Heart right ventricle (tissue), 16 donors: ENCODE measurements at regions not wholly inside any gene's neighbourhood (a gene's known extent, or its start where the extent isn't known, plus 50 kb on each side); places are given as distances from the start of the nearest gene placed in this dataset.
A peak's percentile ranks its signal among the peaks of the same experiment; 100 is the strongest.

Source experiments
- ATAC-seq, 8 donors: fragments of 200-7000 bp; cut with Tn5 transposase; one replicate each; pipeline ENCODE4 v1.9.1; 2020; ENCODE audit warnings: mild to moderate bottlenecking in 8 of 8, moderate library complexity in 8 of 8, moderate number of reproducible peaks in 1 of 8
- DNase-seq, 2 donors: peaks; one replicate each; pipeline ENCODE4 v3.0.0-alpha.2; 2020
- H3K27ac ChIP-seq, 10 donors: fragments of 200-600 bp; sonication (generic) in 2 of 10; one replicate each; pipeline versions ENCODE4 v1.5.0 to v1.8.0; 2020 to 2022; ENCODE audit warnings: mild to moderate bottlenecking in 3 of 10
- H3K27me3 ChIP-seq, 7 donors: fragments of 200-600 bp; one replicate each; pipeline ENCODE4 v1.8.0; 2021 to 2022; ENCODE audit warnings: mild to moderate bottlenecking in 2 of 7
- H3K36me3 ChIP-seq, 9 donors: fragments of 200-600 bp; sonication (generic) in 1 of 9; one replicate each; pipeline versions ENCODE4 v1.5.0 to v1.8.0; 2020 to 2022; ENCODE audit warnings: mild to moderate bottlenecking in 2 of 9
- H3K4me1 ChIP-seq, 9 donors: fragments of 200-600 bp; sonication (generic) in 1 of 9; one replicate each; pipeline versions ENCODE4 v1.5.0 to v1.8.0; 2020 to 2022; ENCODE audit warnings: mild to moderate bottlenecking in 4 of 9
- H3K4me3 ChIP-seq, 10 donors: fragments of 200-600 bp; sonication (generic) in 2 of 10; one replicate each; pipeline versions ENCODE4 v1.5.0 to v1.8.0; 2020 to 2022; ENCODE audit warnings: mild to moderate bottlenecking in 7 of 10, moderate library complexity in 2 of 10
- H3K9me3 ChIP-seq, 11 donors: fragments of 200-600 bp in 10 of 11; sonication (generic) in 2 of 11; one replicate each; pipeline versions ENCODE4 v1.5.0 to v1.8.0; 2013 to 2022; ENCODE audit warnings: mild to moderate bottlenecking in 2 of 11, control low read depth in 1 of 11, moderate library complexity in 1 of 11
- CTCF ChIP-seq, 9 donors: fragments of 200-600 bp; sonication (generic) in 2 of 9; IDR thresholded peaks; one replicate each; pipeline versions ENCODE4 v1.5.0 to v1.8.0; 2021 to 2022; ENCODE audit warnings: antibody characterized with exemption in 9 of 9, mild to moderate bottlenecking in 5 of 9, moderate library complexity in 1 of 9
- WGBS, 2 donors: extraction: QIAGEN DNeasy Blood & Tissue Kit; methylation state at CpG; one replicate each; pipeline ENCODE4 v1.1.7; 2013; ENCODE audit warnings: inconsistent platforms in 1 of 2; 5-methylcytosine and 5-hydroxymethylcytosine counted together
- intact Hi-C, 10 donors: fragments of 100-400 bp; cut with DNase I; formaldehyde crosslinking; loops; one replicate each; pipeline versions ENCODE4 v1.11.1 to v1.14.2; 2022
- donor health status: Arrhythmogenic right ventricular cardiomyopathy.
- donor health status: ischemic (EF 13 %, LVEDD 7.1; RV severe dilation, severe dysfunction).
- donor health status: healthy with polysubstance abuse.
- donor health status: DM: no; HTN: yes; CAD: no.
- donor health status: DM: no; HTN: no; CAD: no.
- donor health status: ischemic (EF 25% LVEDD 6.9; RV normal size, moderate dysfunction).
- donor health status: ischemic (EF 25% LVEDD 5.7; RV mildly dilated, moderate dysfunction).
- donor health status: healthy.
- donor health status: DM: yes; HTN: yes; CAD: no.
- donor health status: Ischemic cardiomyopathy.
- donor health status: ischemic (EF 35%, LVEDD 5.7; RV mildly dilated, moderate dysfunction).
- donor health status: nonischemic (EF 11% LVEDD 7.7; RV severe dilation, severe dysfunction).
- donor health status: DM: yes; HTN: yes; CAD: no.
- donor health status: PGD.
- donor health status: ischemic (EF 29% LVEDD 5.4; RV normal size, mild dysfunction).
- donor health status: nonischemic (EF 23%, LVEDD 6.1; RV moderate dilation, normal function).

GRCh38 chr7:130831322-130831721 lies 97.3 kb upstream of the KLF14 start:
- no peaks in the 10 kb centered on the region for H3K36me3 ChIP-seq
- intact Hi-C loops = loop anchor here in 6 of 10 donors (5.0 to 10.0 kb wide), 3 partner anchors 589 to 759 kb away; partner anchors contain the start of gene KLHDC10 (in 6 of the 6)
- no peak for TF ChIP-seq CTCF (IDR thresholded peaks at IDR 0.05)
- H3K4me1 ChIP-seq = no peaks in the 10 kb centered on the region
- WGBS, 2 donors = 63% methylated on average over 3 of the region's 3 CpGs
- peaks cover 0 to 23% (median 16%) of the 10 kb centered on the region in 11 donors for H3K9me3 ChIP-seq
- H3K4me3 ChIP-seq = no peak overlapping the region
- H3K27me3 ChIP-seq = no peaks in the 10 kb centered on the region
- ATAC-seq (no peak), DNase-seq (no peak)
- no peak overlapping the region for H3K27ac ChIP-seq

DNA sequence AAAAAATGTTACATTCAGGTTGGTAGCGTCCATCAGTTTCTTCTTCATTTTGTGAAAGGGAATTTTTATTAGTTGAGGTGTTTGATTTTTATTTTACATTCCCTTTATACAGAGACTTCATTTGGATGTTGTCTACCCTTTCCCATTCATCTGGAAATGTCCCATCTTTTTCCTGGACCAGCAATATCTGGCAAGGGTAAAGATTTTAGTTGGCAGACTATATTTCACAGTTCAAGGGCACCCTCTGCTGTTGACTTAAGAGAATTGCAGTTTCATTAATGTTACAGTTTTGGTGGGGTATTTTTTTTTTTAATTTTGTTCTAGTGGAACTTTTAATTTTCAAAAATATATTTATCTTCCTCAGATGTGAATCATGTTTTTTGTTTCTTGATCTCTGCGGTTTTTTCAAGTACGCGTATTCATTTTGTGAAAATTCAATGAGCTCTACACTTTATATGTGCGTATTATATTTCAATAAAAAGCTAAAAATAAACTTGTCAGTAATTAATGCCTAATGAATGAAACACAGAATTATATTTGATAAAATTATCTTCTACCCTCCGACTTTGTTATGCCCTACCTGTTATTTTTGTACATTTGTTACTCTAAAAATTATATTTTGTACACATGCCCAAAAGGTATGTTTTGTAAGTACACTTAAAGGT lies 97.9 kb upstream of the KLF14 start:
- Histone ChIP-seq H3K27ac (no peak overlapping the region), H3K4me3 (no peak overlapping the region), H3K36me3 (no peaks in the 10 kb centered on the region), H3K9me3 (peaks cover 0 to 17% (median 10%) of the 10 kb centered on the region in 11 donors), H3K4me1 (no peaks in the 10 kb centered on the region), H3K27me3 (no peaks in the 10 kb centered on the region)
- intact Hi-C loops = loop anchor here in 6 of 10 donors (5.0 to 10.0 kb wide), 3 partner anchors 590 to 760 kb away; partner anchors contain the start of gene KLHDC10 (in 6 of the 6)
- TF ChIP-seq CTCF (IDR thresholded peaks at IDR 0.05) = peak; percentile 49 to 82 (median 76)
- ATAC-seq = no peak
- WGBS, 2 donors = 28 to 39% methylated on average over 6 of the region's 6 CpGs
- DNase-seq = no peak

- Histone ChIP-seq H3K36me3 (no peaks in the 10 kb centered on the region), H3K27ac (no peak overlapping the region), H3K4me1 (no peaks in the 10 kb centered on the region), H3K27me3 (no peaks in the 10 kb centered on the region), H3K4me3 (no peak overlapping the region), H3K9me3 (no peaks in the 10 kb centered on the region)
- 79 to 85% methylated on average over 1 of the region's 1 CpG for WGBS, 2 donors
- DNase-seq (no peak), ATAC-seq (no peak)
- no peak for TF ChIP-seq CTCF (IDR thresholded peaks at IDR 0.05)
- intact Hi-C loops = loop anchor here in 3 of 10 donors (10.0 kb wide), 1 partner anchor 764 kb away; the partner anchor contains the start of gene KLHDC10 (in 3 of the 3)
Observed at GRCh38 chr7:130838738-130839137, 104.7 kb upstream of the KLF14 start.

- Histone ChIP-seq H3K9me3 (no peaks in the 10 kb centered on the region), H3K4me1 (no peaks in the 10 kb centered on the region), H3K36me3 (no peaks in the 10 kb centered on the region), H3K4me3 (no peak overlapping the region), H3K27ac (no peak overlapping the region), H3K27me3 (no peaks in the 10 kb centered on the region)
- intact Hi-C loops = no loop called here
- DNase-seq (no peak), ATAC-seq (no peak)
- WGBS, 2 donors = 92 to 93% methylated on average over 2 of the region's 2 CpGs
- no peak for TF ChIP-seq CTCF (IDR thresholded peaks at IDR 0.05)
Observed at GRCh38 chr7:130840599-130840998, 106.6 kb upstream of the KLF14 start.
